Endothelial cell of umbilical vein (primary cell): ENCODE measurements at regions not wholly inside any gene's neighbourhood (a gene's known extent, or its start where the extent isn't known, plus 50 kb on each side); places are given as distances from the start of the nearest gene placed in this dataset.

ENCODE experiments used
- BruUV-seq: library from RNA; stranded (reverse); fragments of 400-500 nt; replicated peaks from 2 replicates; lab custom pipeline; 2021; lab: Mats Ljungman, UMichigan
- CTCF ChIA-PET: fragments of 300-600, 350-600 bp; sonication (Branson Sonifier 250); formaldehyde crosslinking; loops from one replicate; lab custom pipeline; 2021; ENCODE audit warnings: antibody characterized with exemption, inconsistent platforms; lab: Charles Lee
- POLR2A ChIA-PET: fragments of 300-600, 350-600 bp; sonication (Branson Sonifier 250); formaldehyde crosslinking; loops from one replicate; lab custom pipeline; 2021; ENCODE audit warnings: antibody characterized with exemption, inconsistent platforms; lab: Charles Lee
- DNase-seq: peaks from one replicate; pipeline ENCODE4 v3.0.0-alpha.2; 2011; ENCODE audit warnings: low read depth, low spot score
- FAIRE-seq: peaks from 2 replicates; lab custom pipeline; 2011; peaks lifted over from hg19 to GRCh38; lab: Jason Lieb, UNC
- H2AFZ ChIP-seq: 2 replicates; pipeline ENCODE4 v1.6.0; 2012; ENCODE audit warnings: low read depth, low read length, control low read depth, inconsistent platforms
- H3K27ac ChIP-seq: 2 replicates; pipeline ENCODE4 v1.5.1; 2011; ENCODE audit warnings: low read depth, mild to moderate bottlenecking, control low read depth, low read length, moderate library complexity; ENCODE audit not compliant: insufficient read depth
- H3K27me3 ChIP-seq, 2 experiments: 2 replicates each; pipeline versions ENCODE4 v1.6.0 to v1.6.1; 2011; ENCODE audit warnings: low read length in 2 of 2, mixed read lengths in 1 of 2; ENCODE audit not compliant: control insufficient read depth in 2 of 2, insufficient read depth in 2 of 2
- H3K36me3 ChIP-seq, 2 experiments: 2 replicates in 1 of 2; 3 replicates in 1 of 2; pipeline ENCODE4 v1.5.1; 2011; ENCODE audit warnings: low read length in 2 of 2, mild to moderate bottlenecking in 1 of 2, moderate library complexity in 1 of 2; ENCODE audit not compliant: control insufficient read depth in 2 of 2, insufficient read depth in 2 of 2; ENCODE audit errors: extremely low read depth in 1 of 2
- H3K4me1 ChIP-seq: 3 replicates; pipeline ENCODE4 v1.5.1; 2011; ENCODE audit warnings: mild to moderate bottlenecking, low read length; ENCODE audit not compliant: control insufficient read depth, insufficient read depth; ENCODE audit errors: extremely low read depth
- H3K4me2 ChIP-seq: 2 replicates; pipeline ENCODE4 v1.6.1; 2011; ENCODE audit warnings: low read length, control low read depth, mixed read lengths; ENCODE audit not compliant: insufficient read depth
- H3K4me3 ChIP-seq, 3 experiments: fragments of 200-600 bp in 1 of 3; sonication (generic), shearing (Covaris generic) in 1 of 3; replicated peaks in 1 of 3; 2 replicates each; pipeline ENCODE4 v1.5.1; 2011 to 2016; ENCODE audit warnings: control low read depth in 3 of 3, low read length in 3 of 3, mild to moderate bottlenecking in 2 of 3, inconsistent platforms in 1 of 3, low read depth in 1 of 3, moderate library complexity in 1 of 3; ENCODE audit not compliant: insufficient read depth in 1 of 3
- H3K79me2 ChIP-seq: 2 replicates; pipeline ENCODE4 v1.6.0; 2012; ENCODE audit warnings: low read length, inconsistent platforms; ENCODE audit not compliant: control insufficient read depth, insufficient read depth
- H3K9ac ChIP-seq: replicated peaks from 2 replicates; pipeline ENCODE3; 2011; ENCODE audit warnings: low read length, control low read depth; ENCODE audit not compliant: insufficient read depth; ENCODE audit errors: extremely low read depth
- H3K9me1 ChIP-seq: replicated peaks from 3 replicates; pipeline ENCODE4 v1.6.0; 2011; ENCODE audit warnings: mild to moderate bottlenecking, low read length; ENCODE audit not compliant: control insufficient read depth, insufficient read depth; ENCODE audit errors: extremely low read depth
- H3K9me3 ChIP-seq: replicated peaks from 2 replicates; pipeline ENCODE4 v1.5.1; 2012; ENCODE audit warnings: low read length, inconsistent platforms; ENCODE audit not compliant: control insufficient read depth, insufficient read depth
- H4K20me1 ChIP-seq: replicated peaks from 2 replicates; pipeline ENCODE3; 2011; ENCODE audit warnings: mild to moderate bottlenecking, low read length; ENCODE audit not compliant: control insufficient read depth, insufficient read depth; ENCODE audit errors: extremely low read depth
- EZH2 ChIP-seq: IDR thresholded peaks from 2 replicates; pipeline ENCODE4 v1.6.1; 2012; ENCODE audit warnings: borderline replicate concordance, low read depth, mild to moderate bottlenecking, moderate library complexity, low read length, inconsistent platforms; ENCODE audit not compliant: severe bottlenecking
- FOS ChIP-seq: IDR thresholded peaks from 2 replicates; pipeline ENCODE4 v1.6.1; 2011; ENCODE audit warnings: mild to moderate bottlenecking, low read length, moderate library complexity, borderline replicate concordance; ENCODE audit not compliant: insufficient read depth
- GATA2 ChIP-seq: IDR thresholded peaks from 2 replicates; pipeline ENCODE4 v1.7.0; 2011; ENCODE audit warnings: low read depth, mild to moderate bottlenecking, moderate library complexity, mixed read lengths, low read length; ENCODE audit not compliant: insufficient read length, insufficient read depth
- JUN ChIP-seq: IDR thresholded peaks from 2 replicates; pipeline ENCODE4 v1.6.1; 2011; ENCODE audit warnings: borderline replicate concordance, low read depth; ENCODE audit not compliant: insufficient read length, insufficient read depth
- MYC ChIP-seq: IDR thresholded peaks from one replicate; pipeline ENCODE4 v1.6.1; 2011; ENCODE audit warnings: mild to moderate bottlenecking, low read depth, low read length
- POLR2A ChIP-seq: IDR thresholded peaks from 2 replicates; pipeline ENCODE4 v1.6.1; 2012; ENCODE audit warnings: low read depth, mild to moderate bottlenecking, control low read depth, low read length
- POLR2AphosphoS5 ChIP-seq: IDR thresholded peaks from 2 replicates; pipeline ENCODE4 v1.6.1; 2012; ENCODE audit warnings: low read depth, mild to moderate bottlenecking, control low read depth, low read length, moderate library complexity; ENCODE audit not compliant: insufficient read depth
- dilution Hi-C: fragments of 300-500 bp; cut with MboI; formaldehyde crosslinking; loops from one replicate; pipeline ENCODE4 v1.15.0; 2019; ENCODE audit warnings: low sequenced_read_pairs; ENCODE audit not compliant: extremely low pct_ligation_motif_present
- intact Hi-C: fragments of 100-400 bp; cut with micrococcal nuclease; formaldehyde crosslinking; loops from one replicate; pipeline ENCODE4 v1.10.0; 2022
- TF ChIP-seq, protein P1 (sequence below), 2 donors: IDR thresholded peaks; 1 replicate in 1 of 2; 2 replicates in 1 of 2; pipeline ENCODE4 v1.5.1; 2011; ENCODE audit warnings: low read length in 2 of 2, mild to moderate bottlenecking in 2 of 2, moderate library complexity in 2 of 2, control low read depth in 1 of 2, inconsistent platforms in 1 of 2, low read depth in 1 of 2; ENCODE audit not compliant: insufficient read depth in 1 of 2; ENCODE audit errors: extremely low read depth in 1 of 2
- TF ChIP-seq, protein P2 (sequence below): IDR thresholded peaks from 2 replicates; pipeline ENCODE4 v1.6.1; 2011; ENCODE audit not compliant: insufficient read depth, insufficient read length

DNA sequence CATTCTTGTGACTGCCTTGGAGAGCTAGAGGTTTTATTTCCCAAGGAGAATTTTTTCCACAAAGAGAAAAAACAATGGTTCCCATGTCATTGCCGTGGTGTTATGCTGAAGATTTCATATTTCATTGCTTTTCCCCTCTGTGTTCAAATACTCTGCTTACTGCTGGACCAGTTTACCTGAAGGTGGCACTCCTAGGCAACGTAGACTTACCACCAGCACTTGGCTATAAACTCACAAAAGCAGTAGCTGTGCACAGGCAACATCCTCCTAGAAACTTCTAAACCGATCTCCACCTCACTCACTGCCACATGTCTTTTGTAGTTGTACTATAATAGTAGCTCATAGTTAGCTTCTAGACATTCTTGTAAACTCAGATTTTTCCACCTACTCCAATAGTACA, 1319.7 kb upstream of the CRIM1 start:
- no TSS peak for BruUV-seq
- Histone ChIP-seq H3K4me1 (no peaks in the 10 kb centered on the region), H3K27ac (no peak overlapping the region), H3K9ac (no peak overlapping the region), H3K9me3 (peaks cover 4% of the 10 kb centered on the region), H4K20me1 (no peaks in the 10 kb centered on the region), H3K4me3 (no peak overlapping the region), H3K4me2 (no peak overlapping the region), H3K27me3 (no peaks in the 10 kb centered on the region), H2AFZ (no peak overlapping the region), H3K9me1 (no peaks in the 10 kb centered on the region), H3K36me3 (no peaks in the 10 kb centered on the region), H3K79me2 (no peaks in the 10 kb centered on the region)
- TF ChIP-seq EZH2 (no peak), GATA2 (no peak), MYC (no peak), FOS (no peak), JUN (no peak), POLR2AphosphoS5 (no peak), POLR2A (no peak)
- TF ChIP-seq, protein P1, sequence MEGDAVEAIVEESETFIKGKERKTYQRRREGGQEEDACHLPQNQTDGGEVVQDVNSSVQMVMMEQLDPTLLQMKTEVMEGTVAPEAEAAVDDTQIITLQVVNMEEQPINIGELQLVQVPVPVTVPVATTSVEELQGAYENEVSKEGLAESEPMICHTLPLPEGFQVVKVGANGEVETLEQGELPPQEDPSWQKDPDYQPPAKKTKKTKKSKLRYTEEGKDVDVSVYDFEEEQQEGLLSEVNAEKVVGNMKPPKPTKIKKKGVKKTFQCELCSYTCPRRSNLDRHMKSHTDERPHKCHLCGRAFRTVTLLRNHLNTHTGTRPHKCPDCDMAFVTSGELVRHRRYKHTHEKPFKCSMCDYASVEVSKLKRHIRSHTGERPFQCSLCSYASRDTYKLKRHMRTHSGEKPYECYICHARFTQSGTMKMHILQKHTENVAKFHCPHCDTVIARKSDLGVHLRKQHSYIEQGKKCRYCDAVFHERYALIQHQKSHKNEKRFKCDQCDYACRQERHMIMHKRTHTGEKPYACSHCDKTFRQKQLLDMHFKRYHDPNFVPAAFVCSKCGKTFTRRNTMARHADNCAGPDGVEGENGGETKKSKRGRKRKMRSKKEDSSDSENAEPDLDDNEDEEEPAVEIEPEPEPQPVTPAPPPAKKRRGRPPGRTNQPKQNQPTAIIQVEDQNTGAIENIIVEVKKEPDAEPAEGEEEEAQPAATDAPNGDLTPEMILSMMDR (IDR thresholded peaks at IDR 0.05; ENCODE audit: extremely low read depth in 1 of 2, insufficient read depth in 1 of 2, low read depth in 1 of 2, low read length in 2 of 2), result no peak
- TF ChIP-seq, protein P2, sequence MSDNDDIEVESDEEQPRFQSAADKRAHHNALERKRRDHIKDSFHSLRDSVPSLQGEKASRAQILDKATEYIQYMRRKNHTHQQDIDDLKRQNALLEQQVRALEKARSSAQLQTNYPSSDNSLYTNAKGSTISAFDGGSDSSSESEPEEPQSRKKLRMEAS, result no peak
- ChIA-PET POLR2A (no interaction called here), CTCF (no interaction called here)
- intact Hi-C loops (no loop called here), dilution Hi-C loops (no loop called here)
- DNase-seq, result no peak
- no peak for FAIRE-seq
